HepG2 (cell line): ENCODE measurements at regions not wholly inside any gene's neighbourhood (a gene's known extent, or its start where the extent isn't known, plus 50 kb on each side); places are given as distances from the start of the nearest gene placed in this dataset.

Experiments used
- RFX5 ChIP-seq: IDR thresholded peaks from 2 replicates; pipeline ENCODE4 v1.6.1; 2011; ENCODE audit warnings: low read depth, low read length, improper control_type of control experiment
- ZBTB10 ChIP-seq: sonication (generic); formaldehyde crosslinking; IDR thresholded peaks from 2 replicates; pipeline ENCODE4 v1.4.0; 2020; ENCODE audit warnings: missing genetic modification reagents, borderline replicate concordance
- ZEB1 ChIP-seq: IDR thresholded peaks from 2 replicates; pipeline ENCODE4 v1.6.1; 2012; ENCODE audit warnings: mild to moderate bottlenecking, low read depth, inconsistent platforms; ENCODE audit not compliant: insufficient replicate concordance
- ZNF101 ChIP-seq: sonication (generic); formaldehyde crosslinking; IDR thresholded peaks from 2 replicates; pipeline ENCODE4 v1.4.0; 2020; ENCODE audit warnings: mild to moderate bottlenecking, low read depth, missing genetic modification reagents, borderline replicate concordance
- ZNF121 ChIP-seq: sonication (generic); formaldehyde crosslinking; IDR thresholded peaks from 2 replicates; pipeline ENCODE4 v1.5.0; 2020; ENCODE audit warnings: mild to moderate bottlenecking, missing genetic modification reagents
- ZNF263 ChIP-seq: sonication (generic); formaldehyde crosslinking; IDR thresholded peaks from 2 replicates; pipeline ENCODE4 v1.4.0; 2020; ENCODE audit warnings: missing genetic modification reagents
- ZNF660 ChIP-seq: sonication (generic); formaldehyde crosslinking; IDR thresholded peaks from 2 replicates; pipeline ENCODE4 v1.5.1; 2020; ENCODE audit warnings: mild to moderate bottlenecking, low read depth, missing genetic modification reagents, borderline replicate concordance
- ZNF747 ChIP-seq: sonication (generic); formaldehyde crosslinking; IDR thresholded peaks from 2 replicates; pipeline ENCODE4 v1.8.1; 2023; ENCODE audit warnings: missing genetic modification reagents, mild to moderate bottlenecking, borderline replicate concordance

GRCh38 chr9:129239946-129240490 is 62.0 kb upstream of the IER5L start:
- TF ChIP-seq ZEB1 (no peak), ZNF101 (CRISPR knock-in tag) (no peak), RFX5 (no peak), ZNF263 (no peak), ZNF660 (no peak), ZNF121 (CRISPR knock-in tag) (no peak), ZNF747 (CRISPR knock-in tag) (no peak), ZBTB10 (CRISPR knock-in tag) (no peak)
